HepG2 (cell line): ENCODE measurements at regions not wholly inside any gene's neighbourhood (a gene's known extent, or its start where the extent isn't known, plus 50 kb on each side); places are given as distances from the start of the nearest gene placed in this dataset.

Experiments
- ATAC-seq: fragments of 200-7000 bp; cut with Tn5 transposase; 3 replicates; pipeline ENCODE4 v1.9.1; 2020; ENCODE audit warnings: mild to moderate bottlenecking, moderate library complexity
- BruUV-seq: library from RNA; stranded (reverse); fragments of 400-500 nt; replicated peaks from 2 replicates; lab custom pipeline; 2021; lab: Mats Ljungman, UMichigan
- CTCF ChIA-PET: fragments of 300-600 bp; formaldehyde crosslinking; extraction: SDS; loops from one replicate; lab custom pipeline; 2021; ENCODE audit warnings: low total read pairs, inconsistent platforms, low intra/inter-chr PET ratio; lab: Yijun Ruan, JAX
- POLR2A ChIA-PET: fragments of 350-600 bp; sonication (Branson Sonifier 250); formaldehyde crosslinking; loops from one replicate; lab custom pipeline; 2020; ENCODE audit warnings: antibody characterized with exemption, inconsistent platforms; lab: Yijun Ruan, JAX
- DNase-seq: peaks from one replicate; pipeline ENCODE4 v3.0.0-alpha.2; 2015; ENCODE audit warnings: low spot score
- FAIRE-seq: peaks from 3 replicates; lab custom pipeline; 2011; peaks lifted over from hg19 to GRCh38; lab: Jason Lieb, UNC
- H2AFZ ChIP-seq: one replicate; pipeline ENCODE4 v1.6.1; 2011; ENCODE audit warnings: low read length, inconsistent platforms
- H3K27ac ChIP-seq: fragments of 300-600 bp; 3 replicates; pipeline ENCODE4 v1.8.0; 2011; ENCODE audit warnings: mixed run types, mild to moderate bottlenecking, mixed read lengths, low read length, inconsistent platforms; ENCODE audit not compliant: insufficient read depth; ENCODE audit errors: extremely low read length
- H3K27me3 ChIP-seq, 2 experiments: fragments of 200-600 bp in 1 of 2; 2 replicates in 1 of 2; 3 replicates in 1 of 2; pipeline versions ENCODE4 v1.6.0 to v1.8.0; 2011; ENCODE audit warnings: low read length in 2 of 2, mild to moderate bottlenecking in 2 of 2, moderate library complexity in 2 of 2, inconsistent platforms in 1 of 2; ENCODE audit not compliant: insufficient read depth in 2 of 2, control insufficient read depth in 1 of 2
- H3K36me3 ChIP-seq, 2 experiments: fragments of 200-600 bp in 1 of 2; replicated peaks in 1 of 2; 2 replicates in 1 of 2; 3 replicates in 1 of 2; pipeline versions ENCODE4 v1.5.1 to v1.8.0; 2011; ENCODE audit warnings: low read length in 2 of 2, inconsistent platforms in 1 of 2; ENCODE audit not compliant: insufficient read depth in 2 of 2, control insufficient read depth in 1 of 2
- H3K4me1 ChIP-seq: 2 replicates; pipeline ENCODE4 v1.5.1; 2012; ENCODE audit warnings: low read length, inconsistent platforms; ENCODE audit not compliant: insufficient read depth
- H3K4me2 ChIP-seq: 2 replicates; pipeline ENCODE4 v1.6.0; 2011; ENCODE audit warnings: low read depth, low read length, inconsistent platforms
- H3K4me3 ChIP-seq, 3 experiments: fragments of 200-600 bp in 1 of 3; sonication (generic), shearing (Covaris generic) in 1 of 3; replicated peaks in 1 of 3; 2 replicates each; pipeline ENCODE4 v1.5.1; 2011 to 2016; ENCODE audit warnings: low read length in 3 of 3, inconsistent platforms in 2 of 3, low read depth in 2 of 3, mild to moderate bottlenecking in 2 of 3, control low read depth in 1 of 3, mixed read lengths in 1 of 3; ENCODE audit not compliant: insufficient read depth in 1 of 3
- H3K79me2 ChIP-seq: one replicate; pipeline ENCODE4 v1.6.1; 2011; ENCODE audit warnings: low read length, inconsistent platforms; ENCODE audit not compliant: insufficient read depth
- H3K9ac ChIP-seq: 2 replicates; pipeline ENCODE4 v1.6.0; 2011; ENCODE audit warnings: mild to moderate bottlenecking, low read depth, low read length, inconsistent platforms; ENCODE audit not compliant: insufficient read depth
- H3K9me3 ChIP-seq: 2 replicates; pipeline ENCODE4 v1.5.1; 2012; ENCODE audit warnings: mild to moderate bottlenecking, low read length
- H4K20me1 ChIP-seq: 2 replicates; pipeline ENCODE4 v1.6.0; 2011; ENCODE audit warnings: inconsistent platforms, mild to moderate bottlenecking, low read length, moderate library complexity; ENCODE audit not compliant: insufficient read depth
- CSRNP2 ChIP-seq: sonication (generic); formaldehyde crosslinking; conservative IDR thresholded peaks from 2 replicates; pipeline ENCODE4 v1.8.0; 2022; ENCODE audit warnings: low read depth, missing genetic modification reagents
- GATAD1 ChIP-seq: IDR thresholded peaks from 2 replicates; pipeline ENCODE4 v1.6.1; 2016; ENCODE audit warnings: missing genetic modification reagents, missing compliant biosample characterization
- MLX ChIP-seq: IDR thresholded peaks from 2 replicates; pipeline ENCODE4 v1.6.1; 2016
- RAD51 ChIP-seq: fragments of 450-650 bp; IDR thresholded peaks from 2 replicates; pipeline ENCODE4 v1.6.1; 2016; ENCODE audit warnings: borderline replicate concordance
- SMC3 ChIP-seq: IDR thresholded peaks from 2 replicates; pipeline ENCODE4 v1.6.1; 2011; ENCODE audit warnings: low read length, improper control_type of control experiment
- TCF12 ChIP-seq, 2 experiments: fragments of 450-650 bp in 1 of 2; sonication (generic) in 1 of 2; formaldehyde crosslinking in 1 of 2; IDR thresholded peaks; 2 replicates each; pipeline versions ENCODE4 v1.6.1 to v1.8.0; 2017 to 2022; ENCODE audit warnings: antibody characterized with exemption in 1 of 2, mild to moderate bottlenecking in 1 of 2, missing genetic modification reagents in 1 of 2, moderate library complexity in 1 of 2
- ZNF44 ChIP-seq: sonication (generic); formaldehyde crosslinking; IDR thresholded peaks from 2 replicates; pipeline ENCODE4 v1.5.1; 2020; ENCODE audit warnings: mild to moderate bottlenecking, missing genetic modification reagents
- ZNF564 ChIP-seq: sonication (generic); formaldehyde crosslinking; IDR thresholded peaks from 2 replicates; pipeline ENCODE4 v1.8.1; 2023; ENCODE audit warnings: mild to moderate bottlenecking, missing genetic modification reagents
- ZNF737 ChIP-seq: sonication (generic); formaldehyde crosslinking; IDR thresholded peaks from 2 replicates; pipeline ENCODE4 v1.5.0; 2020; ENCODE audit warnings: missing genetic modification reagents, mild to moderate bottlenecking, borderline replicate concordance
- in situ Hi-C: cut with HindIII; loops from 2 replicates; pipeline ENCODE4 v1.10.0; 2017; ENCODE audit warnings: low pct_unique_long_range_greater_than_20kb; ENCODE audit not compliant: extremely low pct_ligation_motif_present
- intact Hi-C: fragments of 100-400 bp; cut with micrococcal nuclease; formaldehyde crosslinking; loops from one replicate; pipeline ENCODE4 v1.10.0; 2022; ENCODE audit not compliant: unreplicated experiment
- TF ChIP-seq, protein P1 (sequence below): sonication (generic); formaldehyde crosslinking; conservative IDR thresholded peaks from 2 replicates; pipeline ENCODE4 v1.4.0; 2020; ENCODE audit warnings: missing genetic modification reagents
- TF ChIP-seq, protein P2 (sequence below): IDR thresholded peaks from 2 replicates; pipeline ENCODE4 v1.6.1; 2016; ENCODE audit warnings: missing compliant biosample characterization, missing genetic modification reagents, borderline replicate concordance
- TF ChIP-seq, protein P3 (sequence below): sonication (generic); formaldehyde crosslinking; IDR thresholded peaks from 2 replicates; pipeline ENCODE4 v1.5.1; 2020; ENCODE audit warnings: missing genetic modification reagents, mild to moderate bottlenecking, borderline replicate concordance

GRCh38 chr18:41113885-41114482 is 841.0 kb upstream of the PIK3C3 start (continued):
- TF ChIP-seq, protein P1, sequence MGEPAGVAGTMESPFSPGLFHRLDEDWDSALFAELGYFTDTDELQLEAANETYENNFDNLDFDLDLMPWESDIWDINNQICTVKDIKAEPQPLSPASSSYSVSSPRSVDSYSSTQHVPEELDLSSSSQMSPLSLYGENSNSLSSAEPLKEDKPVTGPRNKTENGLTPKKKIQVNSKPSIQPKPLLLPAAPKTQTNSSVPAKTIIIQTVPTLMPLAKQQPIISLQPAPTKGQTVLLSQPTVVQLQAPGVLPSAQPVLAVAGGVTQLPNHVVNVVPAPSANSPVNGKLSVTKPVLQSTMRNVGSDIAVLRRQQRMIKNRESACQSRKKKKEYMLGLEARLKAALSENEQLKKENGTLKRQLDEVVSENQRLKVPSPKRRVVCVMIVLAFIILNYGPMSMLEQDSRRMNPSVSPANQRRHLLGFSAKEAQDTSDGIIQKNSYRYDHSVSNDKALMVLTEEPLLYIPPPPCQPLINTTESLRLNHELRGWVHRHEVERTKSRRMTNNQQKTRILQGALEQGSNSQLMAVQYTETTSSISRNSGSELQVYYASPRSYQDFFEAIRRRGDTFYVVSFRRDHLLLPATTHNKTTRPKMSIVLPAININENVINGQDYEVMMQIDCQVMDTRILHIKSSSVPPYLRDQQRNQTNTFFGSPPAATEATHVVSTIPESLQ: no peak
- TF ChIP-seq ZNF737: no peak
- TF ChIP-seq GATAD1 (CRISPR knock-in tag): no peak
- no peak for TF ChIP-seq ZNF44

DNA sequence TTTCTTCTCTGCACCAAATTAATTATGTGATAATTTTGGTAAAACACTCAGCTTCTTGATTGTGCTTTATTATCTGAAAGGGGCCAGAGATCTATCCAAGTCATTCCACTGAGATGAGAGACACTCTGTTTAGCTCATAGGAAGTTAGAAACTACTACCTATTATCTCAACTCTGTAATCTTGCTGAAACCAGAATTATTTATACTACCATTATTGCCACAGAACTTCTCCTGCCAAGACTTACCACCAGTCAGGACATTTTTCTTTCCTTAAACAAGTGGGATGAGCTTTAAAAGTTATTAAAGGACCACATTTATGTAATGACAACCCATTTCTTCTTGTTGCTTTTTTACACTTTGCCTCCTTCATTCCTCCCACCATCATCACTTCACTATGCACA is 855.6 kb upstream of the PIK3C3 start:
- H3K4me2 ChIP-seq: no peak overlapping the region
- no TSS peak for BruUV-seq
- no peaks in the 10 kb centered on the region for H3K36me3 ChIP-seq
- ChIA-PET POLR2A (no interaction called here), CTCF (no interaction called here)
- no peaks in the 10 kb centered on the region for H3K79me2 ChIP-seq
- H2AFZ ChIP-seq: no peak overlapping the region
- ATAC-seq: no peak
- intact Hi-C loops: no loop called here
- no peaks in the 10 kb centered on the region for H3K4me1 ChIP-seq
- no peak for FAIRE-seq
- H3K27ac ChIP-seq: no peak overlapping the region
- H4K20me1 ChIP-seq: no peaks in the 10 kb centered on the region
- in situ Hi-C loops: no loop called here
- peaks cover 15% of the 10 kb centered on the region for H3K9me3 ChIP-seq
- H3K4me3 ChIP-seq: no peak overlapping the region
- no peak for DNase-seq
- TF ChIP-seq SMC3 (no peak), ZNF564 (no peak), RAD51 (no peak), TCF12 (IDR thresholded peaks at IDR 0.05) (no peak), TCF12 (CRISPR knock-in tag; IDR thresholded peaks at IDR 0.05) (no peak), CSRNP2 (no peak), MLX (CRISPR knock-in tag) (no peak)
- TF ChIP-seq, protein P2, sequence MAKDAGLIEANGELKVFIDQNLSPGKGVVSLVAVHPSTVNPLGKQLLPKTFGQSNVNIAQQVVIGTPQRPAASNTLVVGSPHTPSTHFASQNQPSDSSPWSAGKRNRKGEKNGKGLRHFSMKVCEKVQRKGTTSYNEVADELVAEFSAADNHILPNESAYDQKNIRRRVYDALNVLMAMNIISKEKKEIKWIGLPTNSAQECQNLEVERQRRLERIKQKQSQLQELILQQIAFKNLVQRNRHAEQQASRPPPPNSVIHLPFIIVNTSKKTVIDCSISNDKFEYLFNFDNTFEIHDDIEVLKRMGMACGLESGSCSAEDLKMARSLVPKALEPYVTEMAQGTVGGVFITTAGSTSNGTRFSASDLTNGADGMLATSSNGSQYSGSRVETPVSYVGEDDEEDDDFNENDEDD (CRISPR knock-in tag): no peak
- TF ChIP-seq, protein P3, sequence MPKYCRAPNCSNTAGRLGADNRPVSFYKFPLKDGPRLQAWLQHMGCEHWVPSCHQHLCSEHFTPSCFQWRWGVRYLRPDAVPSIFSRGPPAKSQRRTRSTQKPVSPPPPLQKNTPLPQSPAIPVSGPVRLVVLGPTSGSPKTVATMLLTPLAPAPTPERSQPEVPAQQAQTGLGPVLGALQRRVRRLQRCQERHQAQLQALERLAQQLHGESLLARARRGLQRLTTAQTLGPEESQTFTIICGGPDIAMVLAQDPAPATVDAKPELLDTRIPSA (CRISPR knock-in tag): no peak
- no peak overlapping the region for H3K9ac ChIP-seq
- no peaks in the 10 kb centered on the region for H3K27me3 ChIP-seq
